GM18505 (cell line): ENCODE measurements at regions not wholly inside any gene's neighbourhood (a gene's known extent, or its start where the extent isn't known, plus 50 kb on each side); places are given as distances from the start of the nearest gene placed in this dataset.

Experiments used
- ATAC-seq: cut with Tn5 transposase; IDR thresholded peaks from one replicate; pipeline ENCODE4 v1.9.1; 2021; ENCODE audit not compliant: unreplicated experiment
- POLR2A ChIP-seq: IDR thresholded peaks from 4 replicates; pipeline ENCODE4 v1.6.1; 2011; ENCODE audit warnings: borderline replicate concordance; ENCODE audit not compliant: insufficient read depth, insufficient read length; ENCODE audit errors: extremely low read depth

DNA sequence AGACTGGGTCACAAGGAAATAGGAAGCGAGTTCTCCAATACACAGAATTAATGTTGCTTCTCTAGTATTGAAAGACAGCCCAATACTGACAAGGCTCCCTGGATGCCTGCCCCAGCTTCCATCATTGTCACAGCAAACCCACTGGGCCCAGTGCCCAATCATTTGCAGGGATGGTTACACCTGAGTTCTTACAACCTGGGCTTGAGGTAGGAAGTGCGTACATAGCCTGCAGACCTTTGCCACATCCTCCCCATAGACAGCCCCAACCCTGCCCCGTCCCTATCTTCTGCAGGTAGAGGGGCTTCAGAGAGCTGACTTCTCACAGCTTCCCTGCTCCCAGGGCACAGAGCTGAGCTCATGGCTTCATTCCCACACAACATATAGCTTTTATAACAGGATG is 108.1 kb upstream of the UBL3 start:
- ATAC-seq, result no peak

DNA sequence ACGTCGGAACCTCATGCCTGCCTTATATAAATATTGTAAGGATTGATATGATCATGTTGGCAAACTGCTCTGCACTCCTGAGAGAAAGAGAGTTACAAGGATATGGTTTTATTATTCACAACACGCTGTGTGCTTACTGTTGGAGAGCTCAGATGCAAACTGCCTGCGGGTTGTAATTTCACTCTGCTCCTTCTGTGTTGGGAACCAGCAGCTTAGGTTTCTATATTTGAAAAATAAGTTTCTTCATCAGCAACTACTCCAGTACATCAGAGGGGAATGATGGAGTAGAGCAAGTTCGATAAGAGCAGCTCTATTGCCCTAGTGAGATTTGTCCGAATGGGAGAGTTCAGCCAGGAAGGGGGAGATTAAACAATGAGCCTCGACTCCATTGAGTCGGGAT is 106.9 kb upstream of the UBL3 start:
- no peak for TF ChIP-seq POLR2A
- ATAC-seq, result no peak

More for the DNA sequence above, 108.1 kb upstream of the UBL3 start:
- TF ChIP-seq POLR2A, result no peak

DNA sequence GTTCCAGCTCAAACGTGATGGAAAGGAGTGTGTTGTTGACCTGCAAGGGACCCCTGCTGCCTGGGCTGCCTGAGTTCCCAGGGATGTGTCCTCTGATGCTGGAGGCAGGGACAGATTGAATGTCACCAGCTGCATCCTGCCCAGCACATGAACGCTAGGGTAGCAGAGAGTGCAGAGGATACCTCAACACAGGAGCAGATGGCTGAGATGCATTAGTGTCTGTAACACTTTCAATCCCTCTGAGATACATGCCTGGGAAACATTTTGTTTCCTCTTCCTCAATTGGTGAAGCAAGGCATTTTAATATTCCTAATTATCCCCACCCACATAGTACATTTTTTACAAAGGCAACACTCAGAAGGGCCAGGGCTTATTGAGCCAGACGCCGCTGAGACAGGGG is 106.4 kb upstream of the UBL3 start:
- TF ChIP-seq POLR2A, result no peak

DNA sequence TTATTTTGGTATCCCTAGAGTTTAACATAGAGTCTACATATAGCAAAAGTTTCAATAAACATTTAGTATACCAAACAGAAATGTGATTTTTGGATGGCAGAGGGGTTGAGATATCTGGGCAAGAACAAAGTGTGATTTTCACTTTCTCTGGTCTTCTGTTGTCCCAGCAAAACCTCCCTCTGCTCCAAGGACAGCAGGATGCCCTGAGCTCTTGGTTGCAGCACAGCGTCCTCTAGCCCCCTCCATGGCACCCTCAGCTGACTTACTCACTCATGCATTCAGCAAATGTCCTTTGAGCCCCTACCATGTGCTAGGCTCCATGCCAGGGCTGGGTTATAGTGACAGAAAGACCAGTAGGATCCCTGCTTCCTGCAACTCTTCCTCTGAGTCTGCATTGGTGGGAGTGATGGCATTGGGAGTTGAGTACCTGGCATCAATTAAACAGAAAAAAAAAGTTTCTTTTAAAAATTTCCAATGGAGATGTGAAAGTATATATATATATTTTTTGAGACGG is 104.8 kb upstream of the UBL3 start:
- no peak for TF ChIP-seq POLR2A
- ATAC-seq, result no peak

More for the DNA sequence above, 106.4 kb upstream of the UBL3 start:
- ATAC-seq, result no peak

DNA sequence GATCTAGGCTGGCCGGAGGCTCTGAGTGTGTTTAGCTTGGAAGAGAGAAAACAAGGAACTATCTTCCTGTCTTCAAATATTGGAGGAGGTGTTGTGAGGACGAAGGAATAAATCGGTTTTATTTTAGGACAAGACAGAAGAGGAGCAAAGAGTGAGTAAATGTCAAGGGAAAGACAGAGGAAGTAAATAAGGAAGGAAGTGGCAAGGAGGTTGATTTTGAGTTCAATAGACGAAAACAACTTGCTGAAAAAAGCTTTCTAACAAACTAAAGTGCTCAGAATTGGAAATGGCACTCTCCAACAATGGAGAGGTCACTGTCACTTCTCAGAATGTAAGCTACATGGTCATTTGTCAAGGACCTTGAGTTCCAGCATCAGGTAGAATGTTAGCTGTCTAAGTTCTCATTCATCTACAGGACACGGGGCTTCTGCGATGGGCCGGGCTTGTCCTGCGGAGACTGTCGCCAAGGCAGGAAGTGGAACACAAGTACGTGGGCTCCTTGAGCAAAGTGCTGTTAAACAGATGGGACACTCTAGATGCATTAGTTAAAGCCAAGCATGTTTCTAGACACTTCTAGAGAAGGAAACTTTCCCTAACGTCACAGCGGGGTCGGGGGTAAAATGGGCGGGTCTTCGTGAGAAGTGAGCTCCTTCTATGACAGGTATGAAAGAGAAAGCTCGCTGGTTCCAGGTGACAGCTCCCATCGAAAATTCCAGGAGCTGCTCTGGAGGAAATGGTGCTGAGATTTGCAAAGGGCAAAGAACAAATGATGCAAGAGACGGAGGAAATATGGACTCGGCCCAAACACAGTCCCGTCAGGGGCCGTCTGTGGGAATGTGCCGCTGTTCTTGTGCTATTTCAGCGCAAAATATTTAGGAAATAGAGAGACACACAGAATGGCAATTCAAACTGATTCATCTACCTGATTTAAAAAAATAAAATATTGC is 103.9 kb upstream of the UBL3 start:
- ATAC-seq, result no peak
- no peak for TF ChIP-seq POLR2A

DNA sequence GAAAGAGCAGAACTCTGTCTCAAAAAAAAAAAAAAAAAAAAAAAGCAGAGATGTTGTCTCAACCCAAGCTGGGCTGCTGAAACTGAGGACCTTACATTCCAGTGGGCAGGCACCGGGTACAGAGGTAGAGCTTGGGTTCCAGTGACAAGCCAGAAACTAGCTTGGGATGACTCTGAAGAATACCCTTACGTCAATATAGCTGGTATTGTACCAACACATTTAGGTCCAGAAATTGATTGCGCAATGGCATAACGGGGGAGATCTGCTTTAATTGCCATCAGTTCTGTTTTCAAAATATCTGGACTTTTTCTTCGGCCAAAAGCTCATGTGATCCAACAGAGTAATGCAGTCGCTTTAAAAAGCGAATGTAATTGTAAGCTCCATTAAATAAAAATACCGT is 103.1 kb upstream of the UBL3 start:
- no peak for ATAC-seq
- TF ChIP-seq POLR2A, result no peak

DNA sequence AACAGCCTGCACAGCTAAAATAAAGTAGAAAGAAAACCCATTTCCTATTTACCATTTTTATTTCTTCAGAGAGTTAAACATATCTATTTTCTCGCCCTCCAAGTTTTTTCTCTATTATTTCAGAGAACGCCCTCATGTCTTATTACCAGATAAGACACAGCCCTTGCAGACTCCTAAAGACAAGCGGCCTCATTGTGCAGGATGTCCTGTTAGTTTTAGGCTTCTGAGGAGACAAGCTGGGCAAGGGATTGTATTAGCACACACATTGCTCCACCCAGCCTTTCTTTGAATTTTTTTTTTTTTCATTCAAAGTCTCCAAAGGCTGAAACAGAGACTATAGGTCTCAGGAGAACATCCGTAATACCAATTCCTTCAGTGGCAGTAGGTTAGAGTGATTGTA is 101.8 kb upstream of the UBL3 start:
- TF ChIP-seq POLR2A, result no peak
- no peak for ATAC-seq

DNA sequence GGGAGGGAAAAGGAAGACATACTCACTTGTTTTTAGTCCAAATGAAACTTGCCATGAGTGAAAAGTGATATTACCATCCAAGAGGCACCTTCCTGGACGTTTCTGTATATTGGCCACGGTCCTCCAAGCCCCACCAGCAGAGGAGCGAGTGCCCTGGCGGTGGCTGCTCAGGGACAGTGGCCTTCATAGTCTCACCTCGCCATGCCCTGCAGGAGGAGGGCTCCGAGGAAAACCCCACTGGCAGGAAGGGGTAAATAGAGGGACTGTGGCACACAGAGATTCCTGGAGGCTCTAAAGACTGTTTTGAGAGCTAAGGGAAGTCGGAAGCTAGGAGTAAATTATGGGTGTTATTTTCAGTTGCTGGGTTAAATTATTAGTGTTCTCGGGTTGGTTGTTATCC is 98.4 kb upstream of the UBL3 start:
- TF ChIP-seq POLR2A, result no peak
- no peak for ATAC-seq

DNA sequence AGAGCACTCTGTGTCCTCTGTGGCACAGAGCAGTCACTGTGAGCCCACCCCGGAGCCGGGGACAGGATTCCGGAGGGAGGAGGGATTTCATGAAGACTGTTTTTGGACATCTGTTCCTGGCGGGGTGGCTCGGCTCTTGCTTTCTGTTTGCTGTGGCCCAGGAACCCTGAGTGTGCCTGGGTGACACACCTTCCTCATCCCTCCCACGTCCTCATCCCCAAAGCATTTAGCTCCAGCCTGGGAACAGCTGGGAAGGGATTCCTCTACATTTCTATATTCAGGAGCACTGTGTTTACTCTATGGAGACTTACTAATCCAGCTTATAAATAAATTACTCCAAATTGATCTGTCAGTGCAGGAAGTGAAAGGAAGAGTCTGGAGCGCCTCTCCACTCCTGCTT is 97.8 kb upstream of the UBL3 start:
- no peak for ATAC-seq
- no peak for TF ChIP-seq POLR2A

DNA sequence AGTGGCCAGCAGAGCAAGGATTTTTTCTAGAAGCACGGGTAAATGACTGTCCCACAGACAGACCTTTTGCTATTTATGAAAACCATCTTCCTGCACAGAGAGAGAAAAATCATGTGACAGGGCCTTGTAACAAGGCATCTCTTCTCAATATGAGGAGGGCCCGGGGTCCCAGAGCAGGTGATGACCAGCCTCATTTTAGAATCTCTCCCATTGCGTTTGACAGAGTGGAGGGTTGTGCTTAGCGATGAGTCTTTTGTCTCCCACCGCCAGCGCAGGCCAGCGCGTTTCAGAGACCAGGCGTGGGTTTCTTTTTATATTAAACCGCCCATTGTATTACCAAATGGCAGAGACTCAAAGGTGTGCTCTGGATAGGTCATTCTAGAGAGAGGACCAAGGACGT is 97.4 kb upstream of the UBL3 start:
- no peak for ATAC-seq
- no peak for TF ChIP-seq POLR2A

DNA sequence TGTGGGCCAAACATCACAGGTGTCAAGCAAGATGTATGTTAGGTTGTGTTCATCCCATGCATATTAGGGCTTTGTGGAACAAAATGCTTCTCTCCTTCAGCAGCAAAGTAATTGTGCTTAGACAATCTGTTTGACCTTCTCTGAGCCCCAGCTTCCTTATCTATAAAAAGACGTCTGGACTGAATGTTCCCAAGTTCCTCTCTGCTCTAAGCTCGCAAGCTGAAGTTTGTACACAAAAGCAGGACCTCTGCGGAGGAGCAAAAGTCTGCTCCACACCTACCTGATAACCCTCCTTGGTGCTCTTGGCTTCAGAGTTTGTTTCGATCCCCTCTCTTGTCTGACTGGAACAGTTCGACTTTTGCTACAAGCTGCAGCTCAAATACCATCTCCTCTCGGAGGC is 95.7 kb upstream of the UBL3 start:
- ATAC-seq, result no peak
- no peak for TF ChIP-seq POLR2A

DNA sequence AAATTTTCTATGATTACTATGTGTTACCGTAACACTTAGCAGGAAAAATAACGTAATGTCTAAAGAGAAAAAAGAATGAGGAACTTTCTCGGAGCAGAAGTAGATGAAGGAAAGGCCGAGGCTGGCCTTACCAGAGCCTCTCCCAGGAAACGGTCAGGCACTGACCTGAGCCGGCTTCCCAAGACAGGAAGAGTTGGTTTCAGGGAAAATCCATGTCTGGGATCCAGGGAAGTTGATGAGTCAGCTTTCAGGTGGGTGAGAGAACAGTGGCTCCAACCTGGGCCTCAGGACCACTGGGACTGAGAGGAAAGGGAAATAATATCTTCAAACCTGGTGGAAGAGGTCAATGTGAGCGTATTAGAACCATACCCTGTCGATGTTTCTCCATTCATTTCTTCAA is 93.3 kb upstream of the UBL3 start:
- ATAC-seq, result no peak
- TF ChIP-seq POLR2A, result no peak

DNA sequence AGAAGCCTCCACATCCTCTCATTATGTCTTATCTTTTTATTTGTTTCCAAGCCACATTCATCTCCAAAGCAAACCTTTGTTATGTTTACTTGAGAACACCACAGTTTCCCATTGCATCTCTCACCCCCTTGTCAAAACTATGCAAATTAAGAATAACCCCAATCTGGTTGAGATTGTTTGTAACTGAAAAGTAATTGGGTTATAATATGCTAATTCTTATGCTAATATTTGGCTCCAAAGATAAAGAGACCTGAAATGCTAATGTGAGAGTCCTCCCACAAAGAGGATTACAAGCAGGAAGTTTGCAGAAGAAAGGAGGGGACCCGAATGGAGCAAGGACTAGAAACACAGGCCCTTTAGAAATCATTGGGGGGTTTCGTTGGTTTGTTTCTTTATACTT is 92.9 kb upstream of the UBL3 start:
- no peak for TF ChIP-seq POLR2A
- no peak for ATAC-seq

DNA sequence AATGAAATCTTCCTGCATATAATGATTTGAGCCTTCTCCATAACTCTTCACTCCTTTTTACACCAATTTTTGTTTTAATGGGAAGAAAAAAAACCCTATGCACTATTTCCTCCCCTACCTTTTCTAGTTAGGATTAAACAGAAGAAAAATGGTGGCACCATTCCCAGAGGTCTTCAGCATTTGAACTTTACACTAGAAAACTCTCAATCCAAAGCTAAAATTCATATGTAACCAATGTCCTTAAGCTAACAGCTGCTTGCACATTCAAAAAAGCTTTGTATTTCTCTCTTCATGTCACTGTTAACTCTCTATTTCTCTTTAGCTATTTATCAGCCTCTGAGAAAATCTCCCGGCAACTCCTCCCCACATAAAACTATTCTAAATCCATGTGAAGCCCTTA is 90.3 kb upstream of the UBL3 start:
- ATAC-seq, result no peak
- no peak for TF ChIP-seq POLR2A
